ENCODE measurements at regions not wholly inside any gene's neighbourhood (a gene's known extent, or its start where the extent isn't known, plus 50 kb on each side); places are given as distances from the start of the nearest gene placed in this dataset.

DNA sequence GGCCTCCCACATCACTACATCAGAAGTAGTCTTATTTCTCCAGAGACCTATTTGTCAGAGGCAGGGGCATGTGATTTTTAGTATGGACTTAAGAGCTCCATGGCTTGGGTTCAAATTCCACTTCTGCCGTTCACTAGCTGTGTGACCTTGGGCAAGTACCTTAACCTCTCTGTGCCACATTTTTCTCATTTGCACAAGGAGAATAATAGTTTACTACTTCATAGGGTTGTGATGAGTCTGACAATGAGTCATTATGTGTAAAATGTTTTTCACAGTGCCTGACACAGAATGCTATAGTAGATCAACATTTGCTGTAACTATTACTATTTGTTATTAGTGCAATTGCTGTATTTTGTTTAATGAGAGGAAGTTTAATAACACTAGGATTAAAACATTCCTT, 200.6 kb downstream of the PRDM2 start:
- ChIA-PET POLR2A (no interaction called here), CTCF (no interaction called here)
- no peak for DNase-seq (ENCODE audit: low read depth, low spot score)
- no peak overlapping the region for H3K4me3 ChIP-seq (ENCODE audit: low read depth, low read length)
- TF ChIP-seq, protein P1, sequence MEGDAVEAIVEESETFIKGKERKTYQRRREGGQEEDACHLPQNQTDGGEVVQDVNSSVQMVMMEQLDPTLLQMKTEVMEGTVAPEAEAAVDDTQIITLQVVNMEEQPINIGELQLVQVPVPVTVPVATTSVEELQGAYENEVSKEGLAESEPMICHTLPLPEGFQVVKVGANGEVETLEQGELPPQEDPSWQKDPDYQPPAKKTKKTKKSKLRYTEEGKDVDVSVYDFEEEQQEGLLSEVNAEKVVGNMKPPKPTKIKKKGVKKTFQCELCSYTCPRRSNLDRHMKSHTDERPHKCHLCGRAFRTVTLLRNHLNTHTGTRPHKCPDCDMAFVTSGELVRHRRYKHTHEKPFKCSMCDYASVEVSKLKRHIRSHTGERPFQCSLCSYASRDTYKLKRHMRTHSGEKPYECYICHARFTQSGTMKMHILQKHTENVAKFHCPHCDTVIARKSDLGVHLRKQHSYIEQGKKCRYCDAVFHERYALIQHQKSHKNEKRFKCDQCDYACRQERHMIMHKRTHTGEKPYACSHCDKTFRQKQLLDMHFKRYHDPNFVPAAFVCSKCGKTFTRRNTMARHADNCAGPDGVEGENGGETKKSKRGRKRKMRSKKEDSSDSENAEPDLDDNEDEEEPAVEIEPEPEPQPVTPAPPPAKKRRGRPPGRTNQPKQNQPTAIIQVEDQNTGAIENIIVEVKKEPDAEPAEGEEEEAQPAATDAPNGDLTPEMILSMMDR (IDR thresholded peaks at IDR 0.05; ENCODE audit: insufficient read depth, low read length, missing control alignments) = no peak

DNA sequence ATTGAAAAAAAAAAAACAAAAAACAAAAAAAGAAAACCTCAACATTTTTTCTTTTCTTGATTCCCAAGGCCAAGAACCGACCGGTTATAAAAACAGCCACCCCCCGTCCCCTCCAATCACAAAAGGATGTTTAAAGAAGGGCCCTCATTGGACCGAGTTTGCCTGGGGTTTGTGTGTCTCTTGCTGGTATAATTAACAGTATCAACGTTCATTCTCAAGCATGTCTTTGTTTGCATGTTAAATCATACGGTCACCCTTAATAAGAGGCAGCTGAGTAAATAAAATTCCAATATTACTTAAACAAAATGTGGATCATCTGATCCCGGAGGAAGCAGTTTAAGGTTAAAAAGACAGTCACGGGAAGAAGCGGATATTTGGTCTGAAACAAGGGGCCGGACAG, 201.1 kb downstream of the PRDM2 start:
- POLR2A ChIA-PET = no interaction called here
- TF ChIP-seq, protein P1 (IDR thresholded peaks at IDR 0.05; ENCODE audit: insufficient read depth, low read length, missing control alignments) = no peak
- no peak for DNase-seq (ENCODE audit: low read depth, low spot score)
- H3K4me3 ChIP-seq (ENCODE audit: low read depth, low read length) = no peak overlapping the region
- CTCF ChIA-PET = no interaction called here

GRCh38 chr1:13901597-13901996, 201.6 kb downstream of the PRDM2 start:
- H3K4me3 ChIP-seq (ENCODE audit: low read depth, low read length) = no peak overlapping the region
- CTCF ChIA-PET = no interaction called here
- TF ChIP-seq, protein P1 (IDR thresholded peaks at IDR 0.05; ENCODE audit: insufficient read depth, low read length, missing control alignments) = no peak
- POLR2A ChIA-PET = no interaction called here
- DNase-seq (ENCODE audit: low read depth, low spot score) = no peak

GRCh38 chr1:13908128-13908527, 208.1 kb downstream of the PRDM2 start:
- POLR2A ChIA-PET = no interaction called here
- CTCF ChIA-PET = no interaction called here
- DNase-seq (ENCODE audit: low read depth, low spot score) = no peak
- TF ChIP-seq, protein P1 (IDR thresholded peaks at IDR 0.05; ENCODE audit: insufficient read depth, low read length, missing control alignments) = no peak
- no peak overlapping the region for H3K4me3 ChIP-seq (ENCODE audit: low read depth, low read length)

- no peak for DNase-seq (ENCODE audit: low read depth, low spot score)
- CTCF ChIA-PET = no interaction called here
- no peak overlapping the region for H3K4me3 ChIP-seq (ENCODE audit: low read depth, low read length)
- POLR2A ChIA-PET = no interaction called here
- TF ChIP-seq, protein P1 (IDR thresholded peaks at IDR 0.05; ENCODE audit: insufficient read depth, low read length, missing control alignments) = no peak
Observed at GRCh38 chr1:13911697-13912619, 212.0 kb downstream of the PRDM2 start.

DNA sequence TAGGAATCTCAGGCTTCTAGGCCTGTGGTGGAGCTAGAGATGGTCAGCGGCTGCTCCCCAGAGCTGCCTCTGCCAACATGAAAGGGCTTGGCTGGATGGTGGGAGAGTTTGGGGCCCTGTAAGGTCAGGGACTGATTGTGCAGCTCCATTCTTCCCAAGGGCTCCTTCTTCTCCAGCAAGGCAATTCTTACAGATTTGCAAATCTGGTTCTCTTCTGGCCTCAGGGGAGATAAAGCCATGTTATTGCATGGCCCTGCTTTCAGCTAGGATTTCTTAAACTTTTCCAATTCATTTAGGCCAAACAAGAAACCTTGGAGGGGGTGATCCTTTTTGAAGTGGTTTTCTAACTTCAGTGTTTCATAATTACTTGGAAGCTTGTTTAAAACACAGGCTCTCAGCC, 213.4 kb downstream of the PRDM2 start:
- no peak overlapping the region for H3K4me3 ChIP-seq (ENCODE audit: low read depth, low read length)
- TF ChIP-seq, protein P1 (IDR thresholded peaks at IDR 0.05; ENCODE audit: insufficient read depth, low read length, missing control alignments) = no peak
- DNase-seq (ENCODE audit: low read depth, low spot score) = no peak
- ChIA-PET CTCF (no interaction called here), POLR2A (no interaction called here)
